GM21619 (cell line): ENCODE measurements at regions not wholly inside any gene's neighbourhood (a gene's known extent, or its start where the extent isn't known, plus 50 kb on each side); places are given as distances from the start of the nearest gene placed in this dataset.

Experiments used
- ATAC-seq: cut with Tn5 transposase; IDR thresholded peaks from one replicate; pipeline ENCODE4 v1.9.1; 2021; ENCODE audit not compliant: unreplicated experiment

- ATAC-seq: no peak
These were observed 340.3 kb upstream of the RBMS3 start for GRCh38 chr3:28940530-28940929.

- no peak for ATAC-seq
These were observed 339.9 kb upstream of the RBMS3 start for GRCh38 chr3:28940994-28941393.

GRCh38 chr3:28947061-28947460 lies 333.8 kb upstream of the RBMS3 start:
- no peak for ATAC-seq

- no peak for ATAC-seq
These were observed 333.1 kb upstream of the RBMS3 start for GRCh38 chr3:28947751-28948150.

GRCh38 chr3:28948685-28949084 lies 332.2 kb upstream of the RBMS3 start:
- ATAC-seq: no peak

GRCh38 chr3:28949580-28949979 lies 331.3 kb upstream of the RBMS3 start:
- no peak for ATAC-seq

GRCh38 chr3:28950614-28951013 lies 330.3 kb upstream of the RBMS3 start:
- ATAC-seq: no peak

GRCh38 chr3:28951772-28952556 lies 328.9 kb upstream of the RBMS3 start:
- ATAC-seq: no peak

- no peak for ATAC-seq
These were observed 322.2 kb upstream of the RBMS3 start for GRCh38 chr3:28958656-28959055.

GRCh38 chr3:28971156-28971555 lies 309.7 kb upstream of the RBMS3 start:
- no peak for ATAC-seq

GRCh38 chr3:28972921-28973320 lies 307.9 kb upstream of the RBMS3 start:
- ATAC-seq: peak; percentile 56

- no peak for ATAC-seq
These were observed 307.3 kb upstream of the RBMS3 start for GRCh38 chr3:28973609-28974008.

GRCh38 chr3:28978092-28978491 lies 302.8 kb upstream of the RBMS3 start:
- ATAC-seq: no peak

- no peak for ATAC-seq
These were observed 300.7 kb upstream of the RBMS3 start for GRCh38 chr3:28980131-28980530.

GRCh38 chr3:28980631-28981030 lies 300.2 kb upstream of the RBMS3 start:
- ATAC-seq: no peak

GRCh38 chr3:28982906-28983305 lies 298.0 kb upstream of the RBMS3 start:
- peak; percentile 84 for ATAC-seq

GRCh38 chr3:28986922-28987321 lies 293.9 kb upstream of the RBMS3 start:
- ATAC-seq: no peak

GRCh38 chr3:28989646-28990089 lies 291.2 kb upstream of the RBMS3 start:
- peak; percentile 91 for ATAC-seq

GRCh38 chr3:28994161-28994905 lies 286.5 kb upstream of the RBMS3 start:
- no peak for ATAC-seq

- peak; percentile 99 for ATAC-seq
These were observed 275.8 kb upstream of the RBMS3 start for GRCh38 chr3:29004885-29005599.

GRCh38 chr3:29005862-29006261 lies 275.0 kb upstream of the RBMS3 start:
- no peak for ATAC-seq

- ATAC-seq: no peak
These were observed 269.4 kb upstream of the RBMS3 start for GRCh38 chr3:29011441-29011840.
